Medulla oblongata (tissue), 1 donor: ENCODE measurements at regions not wholly inside any gene's neighbourhood (a gene's known extent, or its start where the extent isn't known, plus 50 kb on each side); places are given as distances from the start of the nearest gene placed in this dataset.
"Not testable (repeated sequence)": the region's sequence is repeated elsewhere in the genome, so short reads cannot be mapped to it uniquely, and the experiment has no call there.

Source experiments
- DNase-seq: peaks from one replicate; pipeline ENCODE4 v3.0.0-alpha.2; 2015; ENCODE audit errors: extremely low spot score

DNA sequence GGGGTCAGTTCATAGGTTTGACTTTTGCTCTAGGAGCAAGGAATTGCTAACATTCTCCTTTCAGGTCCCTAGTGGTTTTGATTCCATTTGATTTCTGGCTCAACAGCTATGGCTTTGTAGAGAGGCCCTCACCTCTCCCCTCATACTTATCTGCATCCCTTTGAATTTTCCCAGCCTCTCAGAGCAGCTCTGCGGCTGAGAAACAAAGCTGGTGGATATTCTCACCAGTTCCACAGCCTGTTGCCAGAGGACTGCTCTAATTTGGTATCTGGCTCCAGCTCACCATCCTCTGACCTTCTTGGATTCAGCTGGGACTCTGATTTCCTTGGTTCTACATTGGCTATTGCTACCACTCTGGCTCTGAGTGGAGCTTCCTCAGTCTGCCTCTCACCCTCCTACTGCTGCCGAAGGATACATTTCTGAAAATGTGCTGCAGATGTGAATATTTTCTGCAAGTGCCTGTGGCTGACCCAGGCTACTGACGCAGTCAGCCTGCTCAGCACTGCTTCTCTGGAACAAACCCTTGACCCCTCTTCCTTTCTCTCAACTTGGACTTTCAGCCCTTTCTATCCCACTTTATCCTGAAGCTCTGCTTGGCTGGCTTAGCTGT lies 110.9 kb upstream of the ENPEP start:
- no peak for DNase-seq

DNA sequence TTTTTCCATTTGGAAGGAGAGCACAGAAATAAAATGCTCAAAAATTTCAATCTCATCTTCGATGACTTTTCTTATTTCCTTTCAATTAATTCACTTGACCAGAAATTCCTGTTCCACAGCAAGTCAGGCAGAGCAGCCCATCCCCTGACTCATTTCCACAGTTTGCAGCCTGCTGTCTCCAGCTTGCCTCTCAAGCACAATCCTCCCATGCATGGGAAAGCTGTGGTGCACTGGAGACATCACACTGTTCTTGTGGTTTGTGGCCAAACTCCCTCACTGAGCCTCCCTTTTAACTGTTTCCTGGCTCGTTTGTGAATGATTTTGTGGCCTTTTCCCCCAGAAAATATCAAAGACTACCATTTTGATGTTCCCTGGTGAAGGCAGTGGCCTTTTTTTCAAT lies 114.0 kb upstream of the ENPEP start:
- no peak for DNase-seq

DNA sequence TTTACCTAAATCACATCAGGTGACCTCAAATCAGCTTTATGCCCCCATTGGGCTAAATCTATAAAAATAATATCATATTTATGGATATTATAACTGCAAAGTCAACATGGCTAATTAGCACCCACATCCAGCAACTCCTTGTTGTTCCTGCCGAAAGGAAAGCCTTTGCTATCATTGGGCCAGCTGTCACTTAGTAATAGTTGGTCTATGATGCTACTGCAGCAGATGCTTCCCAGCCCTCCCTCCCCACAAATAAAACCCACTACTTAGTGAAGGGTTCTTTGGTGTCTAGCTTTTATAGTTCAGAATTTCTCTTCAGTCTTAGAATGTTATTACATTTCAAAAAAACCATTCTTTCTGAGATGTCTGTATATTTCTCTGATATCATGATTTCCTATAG lies 116.9 kb upstream of the ENPEP start:
- no peak for DNase-seq

DNA sequence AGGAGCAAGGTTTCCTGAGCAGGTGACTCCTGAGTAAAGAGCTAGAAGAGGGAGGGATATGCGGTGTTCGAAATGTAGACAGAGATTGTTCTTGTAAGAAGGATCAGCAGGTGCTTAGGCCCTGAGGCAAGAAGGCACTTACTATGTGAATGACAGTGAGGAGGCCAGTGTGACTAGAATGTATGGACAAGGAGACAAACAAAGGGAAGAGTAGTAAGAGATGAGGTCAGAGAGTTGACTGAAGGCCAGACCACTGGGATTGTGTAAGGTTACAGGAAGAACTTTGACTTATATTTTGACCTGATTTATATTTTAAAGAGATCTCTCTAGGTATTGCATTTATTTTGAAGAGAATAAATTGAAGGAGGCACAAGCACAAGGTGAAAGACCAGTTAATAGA lies 118.4 kb upstream of the ENPEP start:
- DNase-seq, result no peak

DNA sequence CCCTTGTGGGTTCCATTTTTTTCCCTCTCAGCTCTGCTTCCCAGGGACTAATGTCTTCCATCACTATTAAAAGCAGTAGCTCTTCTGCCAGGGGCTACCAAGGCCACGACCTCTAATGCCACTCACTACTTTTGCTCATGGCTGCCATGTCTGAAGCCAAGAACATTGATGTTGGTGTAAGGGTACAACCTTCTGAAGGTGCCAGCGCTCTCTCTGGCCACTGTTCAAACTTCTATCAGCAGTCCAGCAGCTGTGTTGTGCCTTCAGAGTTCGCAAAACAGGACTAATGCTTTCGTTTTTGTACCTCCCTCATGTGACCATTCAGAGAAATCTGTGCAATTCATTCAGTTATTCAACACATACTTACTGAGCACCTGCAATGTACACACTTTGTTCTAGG lies 121.5 kb upstream of the ENPEP start:
- no peak for DNase-seq

DNA sequence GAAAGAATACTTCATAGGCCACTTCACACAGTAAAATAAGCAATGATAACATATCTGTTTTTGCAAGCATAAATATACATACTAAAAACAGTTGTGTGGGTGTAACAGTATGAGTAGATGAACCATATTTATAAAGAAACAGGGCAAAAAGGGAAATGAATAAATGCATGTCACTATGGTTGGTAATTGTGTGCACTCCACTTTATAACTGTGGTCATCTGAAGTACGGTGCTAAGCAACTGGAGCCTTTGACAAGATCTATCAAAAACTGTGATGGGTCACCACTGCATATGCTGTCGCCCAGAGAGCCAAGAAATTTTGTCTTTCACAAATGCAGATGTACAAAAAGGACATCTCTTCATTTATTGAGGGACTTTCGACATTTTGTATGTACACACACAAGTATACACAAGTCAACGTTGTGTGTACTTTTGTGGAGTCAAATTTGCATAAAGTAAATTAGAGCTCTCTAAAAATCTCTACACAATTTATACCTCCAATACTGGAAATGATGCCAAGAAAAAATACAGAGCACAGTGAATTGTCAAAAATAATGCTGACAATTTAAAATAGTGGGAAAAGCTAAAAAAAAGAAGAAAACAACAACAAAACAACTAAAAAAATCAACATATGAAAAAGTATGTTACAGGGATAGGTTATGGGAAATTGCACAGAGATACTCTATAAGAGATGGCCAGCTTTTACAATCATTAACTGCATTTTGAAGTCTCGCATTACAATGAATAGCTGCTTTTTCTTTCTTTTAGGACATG lies 123.1 kb upstream of the ENPEP start:
- no peak for DNase-seq

DNA sequence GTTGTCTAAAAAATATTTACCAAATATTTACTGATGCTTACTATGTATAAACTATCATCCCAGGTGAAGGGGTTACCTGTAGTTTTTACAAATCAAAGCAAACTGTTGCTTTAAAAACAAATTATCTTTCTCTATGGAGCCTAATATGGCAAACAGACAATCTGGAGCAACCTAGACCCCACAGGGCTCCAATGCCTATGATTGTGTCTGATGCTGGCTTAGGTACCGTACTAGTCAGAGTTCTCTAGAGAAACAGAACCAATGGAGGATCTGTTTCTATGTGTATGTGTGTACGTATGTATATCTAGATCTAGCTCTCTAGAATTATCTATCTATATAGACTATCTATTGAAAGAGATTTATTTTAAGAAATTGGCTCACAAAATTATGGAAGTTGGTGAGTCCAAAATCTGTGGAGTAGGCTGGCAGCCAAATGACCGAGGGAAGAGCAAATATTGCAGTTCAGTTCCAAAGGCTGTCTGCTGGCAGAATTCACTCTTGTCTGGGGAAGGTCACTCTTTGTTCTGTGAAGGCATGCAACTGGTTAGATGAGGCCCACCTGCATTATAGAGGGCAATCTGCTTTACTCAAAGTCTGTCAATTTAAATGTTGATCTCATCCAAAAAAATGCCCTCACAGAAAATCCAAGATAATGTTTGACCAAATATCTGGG lies 127.1 kb upstream of the ENPEP start:
- DNase-seq, result no peak

DNA sequence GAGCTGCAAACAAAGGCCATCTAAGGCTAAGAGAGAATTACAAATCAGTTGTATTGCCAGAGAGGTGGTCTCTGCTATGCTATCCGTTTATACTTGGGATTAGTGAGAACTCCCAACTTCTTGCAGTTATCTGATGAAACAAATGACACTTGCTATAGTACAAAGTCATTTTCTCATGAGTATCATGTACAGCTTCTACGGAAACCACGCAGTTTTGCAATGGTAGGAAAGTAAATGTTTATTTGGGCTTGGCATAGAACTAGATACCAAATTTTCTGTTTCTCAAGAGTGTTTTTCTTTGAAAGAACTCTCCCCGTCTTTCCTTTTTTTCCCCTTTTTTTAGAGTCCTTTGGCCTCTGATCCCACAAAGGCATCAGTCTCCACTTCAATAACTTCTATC lies 128.2 kb upstream of the ENPEP start:
- no peak for DNase-seq

DNA sequence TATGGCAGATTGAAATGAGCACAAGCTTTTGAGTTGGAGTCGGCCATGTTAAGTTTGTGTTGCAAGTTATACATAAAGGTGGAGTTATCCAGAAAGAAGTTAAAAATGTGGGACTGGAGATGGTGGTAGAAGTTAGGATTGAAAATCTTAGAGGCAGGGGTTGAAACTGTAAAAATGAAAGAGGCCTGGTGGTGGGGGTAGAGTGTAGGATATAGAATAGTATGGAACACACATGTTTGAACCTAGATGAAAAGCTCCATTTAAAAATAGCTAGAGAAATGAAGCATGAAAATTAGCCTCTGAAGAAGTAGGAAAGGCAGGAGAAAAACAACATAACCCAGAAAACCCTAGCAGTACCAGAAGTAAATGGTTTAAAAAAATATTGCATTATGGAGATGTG lies 131.8 kb upstream of the ENPEP start:
- DNase-seq, result no peak

DNA sequence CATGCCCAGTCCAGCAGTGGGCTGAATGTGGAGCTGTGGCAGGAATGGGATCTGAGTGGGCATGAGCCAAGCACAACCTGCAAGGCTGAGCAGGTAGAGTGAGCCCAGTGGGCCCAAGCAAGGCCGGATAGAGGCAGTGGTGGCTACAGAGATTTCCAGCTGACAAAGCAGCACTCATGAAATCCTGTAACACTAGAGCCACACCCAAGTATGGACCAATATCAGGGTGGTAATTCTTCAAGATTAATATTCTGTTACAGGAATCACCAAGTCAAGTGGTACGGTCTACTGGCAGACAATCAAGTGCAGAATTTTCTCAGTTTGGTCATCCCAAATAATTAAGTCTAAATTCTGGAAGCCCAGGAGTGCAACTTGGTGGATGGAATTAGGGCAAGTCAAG lies 132.4 kb upstream of the ENPEP start:
- DNase-seq, result no peak

DNA sequence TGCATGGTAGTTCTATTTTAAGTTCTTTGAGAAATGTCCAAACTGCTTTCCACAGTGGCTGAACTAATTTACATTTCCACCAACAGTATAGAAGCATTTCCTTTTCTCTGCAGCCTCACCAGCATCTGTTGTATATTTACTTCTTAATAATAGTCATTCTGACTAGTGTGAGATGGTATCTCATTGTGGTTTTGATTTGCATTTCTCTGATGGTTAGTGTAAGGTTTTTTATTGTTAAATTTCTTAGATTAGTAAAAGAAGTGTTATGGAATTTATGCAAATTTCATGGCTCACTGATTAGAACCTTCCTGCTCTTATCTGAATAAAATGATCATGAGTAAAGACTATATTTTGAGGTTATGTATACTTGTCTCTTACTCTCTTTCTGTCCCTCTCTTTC lies 134.8 kb upstream of the ENPEP start:
- not testable (repeated sequence) for DNase-seq

DNA sequence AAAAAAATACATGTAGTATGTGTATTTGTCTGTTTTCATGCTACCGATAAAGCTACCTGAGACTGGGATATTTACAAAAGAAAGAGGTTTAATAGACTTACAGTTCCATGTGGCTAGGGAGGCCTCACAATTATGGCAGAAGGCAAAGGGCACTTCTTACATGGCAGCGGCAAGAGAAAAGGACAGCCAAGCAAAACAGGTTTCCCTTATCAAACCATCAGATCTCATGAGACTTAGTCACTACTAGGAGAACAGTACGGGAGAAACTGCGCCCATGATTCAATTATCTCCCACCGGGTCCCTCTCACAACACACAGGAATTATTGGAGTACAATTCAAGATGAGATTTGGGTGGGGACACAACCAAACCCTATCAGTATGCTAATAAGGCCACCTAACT lies 137.0 kb upstream of the ELOVL6 start:
- no peak for DNase-seq

DNA sequence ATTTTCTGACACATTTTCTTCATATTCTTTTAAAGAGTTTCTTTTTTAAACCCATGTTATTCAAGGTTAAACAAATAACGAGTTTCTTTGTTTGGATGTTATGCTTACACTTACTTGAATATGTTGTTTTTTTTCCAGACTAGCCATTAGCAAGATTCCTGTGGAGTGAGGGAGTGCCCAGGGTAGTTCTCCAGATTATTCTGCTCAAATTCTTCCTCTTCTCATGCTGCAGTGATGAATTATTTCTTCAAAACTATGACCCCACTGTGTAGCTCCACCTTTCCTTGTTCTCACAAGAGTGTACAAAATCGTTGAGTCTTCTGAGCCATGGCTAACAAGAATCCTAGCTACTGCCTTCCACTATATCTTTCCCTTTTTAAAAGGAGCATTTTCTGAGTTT lies 134.1 kb upstream of the ELOVL6 start:
- no peak for DNase-seq

DNA sequence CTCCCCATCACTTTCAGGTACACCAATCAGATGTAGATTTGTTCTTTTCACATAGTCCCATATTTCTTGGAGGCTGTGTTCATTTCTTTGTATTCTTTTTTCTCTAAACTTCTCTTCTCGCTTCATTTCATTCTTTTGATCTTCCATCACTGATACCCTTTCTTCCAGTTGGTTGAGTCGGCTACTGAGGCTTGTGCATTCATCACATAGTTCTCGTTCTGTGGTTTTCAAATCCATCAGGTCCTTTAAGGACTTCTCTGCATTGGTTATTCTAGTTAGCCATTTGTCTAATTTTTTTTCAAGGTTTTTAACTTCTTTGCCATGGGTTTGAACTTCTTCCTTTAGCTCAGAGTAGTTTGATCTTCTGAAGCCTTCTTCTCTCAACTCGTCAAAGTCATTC lies 128.0 kb upstream of the ELOVL6 start:
- not testable (repeated sequence) for DNase-seq

DNA sequence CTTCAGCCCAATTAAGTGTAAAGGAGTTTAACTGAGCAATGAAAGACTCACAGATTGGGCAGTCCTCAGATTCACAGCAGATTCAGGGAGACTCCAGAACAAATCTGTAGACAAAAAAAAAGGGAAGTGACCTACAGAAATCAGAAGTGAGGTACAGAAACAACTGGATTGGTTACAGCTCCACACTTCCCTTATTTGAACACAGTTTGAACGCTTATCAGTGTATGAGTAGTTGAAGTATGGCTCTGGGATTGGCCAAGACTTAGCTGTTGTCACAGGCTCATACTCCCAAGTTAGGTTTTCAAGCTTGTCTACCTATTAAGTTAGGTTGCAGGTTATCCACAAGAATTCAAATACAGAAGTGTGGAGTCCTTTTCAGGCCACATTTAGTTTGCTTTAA lies 112.4 kb upstream of the ELOVL6 start:
- DNase-seq, result peak; percentile 14

DNA sequence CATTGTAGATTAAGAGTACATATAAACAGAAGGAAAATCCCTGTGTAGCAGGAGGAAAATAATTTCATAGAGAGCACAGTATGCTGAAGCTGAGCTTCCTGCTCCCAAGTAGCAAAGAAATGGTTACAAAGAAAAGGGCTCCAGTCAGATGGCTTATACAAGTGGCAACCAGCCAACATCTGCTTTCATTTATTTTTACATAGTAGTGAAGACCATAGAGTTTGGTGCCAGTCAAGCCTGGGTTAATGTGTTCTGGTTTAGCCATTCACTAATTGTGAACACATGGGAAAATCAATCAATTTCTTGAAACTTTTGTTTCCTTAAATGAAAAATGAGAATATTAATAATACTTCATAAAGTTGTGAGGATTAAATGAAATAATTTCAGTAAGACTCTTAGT lies 111.3 kb upstream of the ELOVL6 start:
- no peak for DNase-seq

DNA sequence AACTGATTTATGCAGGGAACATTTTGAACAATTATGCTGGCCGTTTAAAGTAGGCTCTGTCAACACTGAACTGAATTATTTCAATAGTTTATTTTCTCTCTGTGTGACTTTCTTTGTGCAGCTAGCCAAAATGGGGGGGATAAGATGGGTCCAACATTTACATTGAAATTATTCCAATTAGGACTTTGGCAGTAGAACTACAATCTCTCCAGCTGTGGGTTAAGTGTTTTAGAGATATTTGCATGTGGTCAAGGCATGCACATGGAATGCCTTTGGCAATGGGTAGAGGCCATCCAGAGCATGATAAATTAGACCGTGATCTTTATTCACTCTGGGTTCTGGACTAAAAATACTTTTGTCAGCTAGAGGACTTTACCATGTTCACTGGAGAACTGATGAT lies 107.9 kb upstream of the ELOVL6 start:
- DNase-seq, result no peak

DNA sequence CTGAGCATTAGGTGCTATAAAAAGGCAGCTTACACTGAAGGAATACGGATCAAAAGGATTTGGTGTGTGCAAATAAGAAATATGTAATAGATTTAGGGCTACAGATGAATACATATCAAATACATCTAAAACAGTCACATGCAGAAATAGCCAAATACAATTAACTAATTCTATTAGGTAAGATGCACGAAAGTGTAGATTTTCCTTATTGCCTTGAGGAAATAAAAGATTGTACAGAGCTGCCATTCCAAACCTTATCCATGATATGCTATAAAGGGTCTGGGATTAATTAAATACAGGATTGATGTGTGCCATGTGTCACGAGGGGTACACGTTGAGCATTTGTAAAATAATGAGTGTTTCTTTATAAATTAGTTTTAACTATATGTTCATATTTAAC lies 107.0 kb upstream of the ELOVL6 start:
- DNase-seq, result no peak

DNA sequence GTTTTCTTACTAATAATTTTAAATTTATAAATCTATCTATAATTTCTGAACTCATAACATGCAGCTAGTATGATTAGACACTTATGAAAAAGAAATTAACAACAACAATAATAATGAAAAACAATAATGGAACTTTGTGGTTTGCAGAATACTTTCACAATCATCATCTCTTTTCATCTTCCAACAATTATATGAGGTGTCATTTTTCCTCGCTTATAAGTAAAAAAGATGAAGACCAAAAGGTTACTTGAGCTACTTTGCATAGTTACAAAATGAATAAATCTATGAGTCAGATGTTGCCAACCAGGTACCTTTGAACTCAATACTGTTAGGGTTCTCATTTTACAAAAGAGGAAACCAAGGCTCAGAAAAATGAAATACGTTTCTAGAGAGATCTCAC lies 98.5 kb upstream of the ELOVL6 start:
- no peak for DNase-seq

DNA sequence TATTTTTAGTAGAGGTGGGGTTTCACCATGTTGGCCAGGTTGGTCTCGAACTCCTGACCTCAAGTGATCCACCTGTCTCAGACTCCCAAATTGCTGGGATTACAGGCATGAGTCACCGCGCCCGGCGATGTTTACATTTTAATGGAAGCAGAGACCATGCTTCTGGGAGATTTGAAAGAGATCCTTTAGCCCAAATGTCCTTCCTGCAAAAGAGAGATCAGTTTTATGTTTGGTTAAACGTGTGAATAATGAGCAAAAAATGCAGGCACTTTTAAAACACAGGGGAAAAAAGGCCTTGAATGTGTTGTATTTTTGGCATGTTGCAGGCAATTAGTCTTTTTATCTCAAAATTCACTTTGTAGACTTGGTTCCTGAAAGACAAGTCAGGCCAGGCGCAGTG lies 95.8 kb upstream of the ELOVL6 start:
- DNase-seq, result no peak

DNA sequence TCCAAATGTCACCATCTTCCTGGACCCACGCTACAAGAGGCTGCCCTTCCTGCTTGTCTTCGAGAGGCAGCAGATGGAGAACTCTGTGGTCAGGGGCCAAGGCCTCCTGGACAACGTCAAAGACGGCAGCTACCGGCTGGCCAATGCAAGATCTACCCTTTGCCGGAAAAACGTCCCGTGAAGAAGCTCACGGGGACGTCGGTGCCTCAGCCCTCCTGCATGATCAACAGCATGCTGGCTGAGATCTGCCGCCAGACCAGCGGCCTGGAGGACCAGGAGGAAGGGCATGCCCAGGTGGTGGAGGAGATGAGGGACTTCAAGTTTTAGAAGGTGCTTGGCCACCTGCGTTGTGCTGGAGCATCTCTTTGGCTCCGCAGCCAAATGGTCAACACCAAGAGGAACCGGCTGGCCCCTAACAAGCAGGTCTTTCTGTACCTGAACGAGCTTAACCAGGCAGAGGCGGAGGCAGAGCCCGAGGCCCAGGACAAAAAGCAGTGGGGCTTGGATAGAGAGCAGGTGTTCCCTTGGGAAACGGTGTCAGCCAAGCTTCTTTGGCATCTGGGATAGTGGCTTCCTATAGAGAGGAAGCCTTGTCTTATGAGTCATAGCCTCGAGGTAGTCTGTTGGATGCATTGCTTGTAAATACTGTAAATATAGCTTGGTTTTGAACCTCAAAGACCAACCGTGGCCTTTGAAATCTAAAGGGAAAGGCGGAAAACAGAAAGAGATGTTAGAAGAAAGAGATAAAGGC lies 94.8 kb upstream of the ELOVL6 start:
- no peak for DNase-seq

DNA sequence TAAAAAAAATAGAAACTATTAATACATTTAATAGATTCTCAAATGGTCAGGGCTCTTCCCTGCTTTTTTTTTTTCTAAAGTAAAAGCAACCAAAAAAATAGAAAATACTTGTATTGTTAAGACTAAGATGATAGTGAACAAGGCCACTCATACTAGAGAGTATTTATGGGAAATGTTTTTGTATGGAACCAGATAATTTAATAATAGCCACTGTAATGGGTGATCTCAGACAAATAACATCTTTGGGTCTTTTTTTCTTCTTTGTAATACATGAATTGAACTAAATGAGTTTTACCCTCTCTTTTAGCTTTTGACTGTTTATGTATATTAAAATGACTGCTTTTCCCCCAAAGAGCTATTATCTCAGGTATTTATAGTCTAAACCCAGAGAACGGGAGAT lies 92.1 kb upstream of the ELOVL6 start:
- DNase-seq, result no peak
